DMS79 treated with DMSO at 0.1 percent for 48 hours (cell line): ENCODE measurements at regions not wholly inside any gene's neighbourhood (a gene's known extent, or its start where the extent isn't known, plus 50 kb on each side); places are given as distances from the start of the nearest gene placed in this dataset.

Experiments used
- DNase-seq: peaks from one replicate; lab custom pipeline; 2025; lab: John Stamatoyannopoulos, UW

DNA sequence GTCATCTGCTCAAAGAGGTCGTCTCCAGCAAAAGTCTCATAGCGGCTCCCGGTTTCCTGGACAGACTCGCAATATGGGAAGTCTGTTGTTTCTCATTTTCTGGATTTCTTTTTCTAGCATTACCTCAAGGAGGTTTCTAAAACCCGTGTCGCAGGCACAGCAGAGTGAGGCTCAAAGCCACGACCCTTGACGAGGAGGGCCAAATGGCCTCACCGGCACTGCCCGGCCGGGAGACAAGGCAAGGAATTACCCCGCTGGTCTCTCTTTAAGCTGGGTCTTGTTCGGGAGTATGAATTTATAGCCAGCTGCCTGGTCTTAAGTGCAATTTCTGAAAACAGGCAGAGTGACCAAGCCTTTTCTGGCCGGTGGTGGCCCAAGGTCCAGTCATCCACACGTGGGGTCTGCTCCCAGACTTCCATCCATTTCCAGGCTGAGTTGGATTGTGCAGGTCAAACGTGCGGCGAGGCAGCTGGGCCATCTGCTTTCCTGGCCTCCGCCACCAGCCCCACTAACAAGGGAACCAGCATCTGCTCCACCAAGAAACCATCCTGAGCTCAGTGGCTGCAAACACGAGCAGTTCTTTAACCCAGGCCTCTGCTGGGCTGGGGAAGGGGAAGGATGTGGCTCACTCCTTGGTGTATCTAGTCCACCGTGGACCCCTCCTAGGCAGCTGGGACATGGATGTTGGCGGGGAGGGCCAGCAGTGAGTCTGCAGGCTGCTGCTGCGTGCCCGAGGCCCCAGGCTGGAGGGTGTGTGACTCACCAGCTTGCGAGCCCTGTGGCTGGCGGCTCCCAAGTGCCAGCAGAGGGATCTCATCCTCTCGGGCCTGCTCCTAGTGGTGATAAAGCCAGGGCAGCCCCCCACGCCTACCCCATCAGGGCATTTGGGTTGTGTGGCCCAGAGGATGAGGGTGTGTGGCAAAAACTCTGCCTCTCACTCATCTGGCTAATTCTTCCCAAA lies 55.6 kb upstream of the COL5A1 start:
- DNase-seq = no peak

DNA sequence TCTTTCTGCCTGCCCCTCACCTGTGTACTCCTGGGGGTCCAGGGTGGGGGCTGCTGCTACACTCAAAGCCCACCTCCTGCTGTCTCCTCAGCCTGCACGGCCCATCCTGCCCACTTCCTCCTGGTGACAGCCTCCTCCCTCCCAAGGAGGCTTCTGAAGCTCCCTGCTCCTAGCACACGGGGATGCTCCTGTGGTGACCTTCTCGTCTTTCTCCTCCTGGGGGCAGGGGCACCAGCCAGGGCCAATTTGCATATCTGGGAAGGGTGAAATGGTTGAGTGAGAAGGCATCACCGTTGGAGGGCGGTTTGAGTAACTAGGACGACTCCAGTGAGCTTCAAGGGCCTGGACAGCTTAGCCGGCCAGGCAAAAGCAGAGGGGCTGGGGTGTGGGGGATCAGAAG lies 51.9 kb upstream of the COL5A1 start:
- DNase-seq = no peak

- peak; percentile 80 for DNase-seq
These were observed 51.1 kb upstream of the COL5A1 start for GRCh38 chr9:134590240-134591081.

- peak; percentile 52 for DNase-seq
These were observed 50.5 kb upstream of the COL5A1 start for GRCh38 chr9:134591082-134591571.

- DNase-seq = peak; percentile 63
These were observed 50.0 kb upstream of the COL5A1 start for GRCh38 chr9:134591573-134591981.
